Nephron progenitor cell (in vitro differentiated cells): ENCODE measurements at regions not wholly inside any gene's neighbourhood (a gene's known extent, or its start where the extent isn't known, plus 50 kb on each side); places are given as distances from the start of the nearest gene placed in this dataset.

ENCODE experiments used
- DNase-seq: peaks from one replicate; pipeline ENCODE4 v3.0.0; 2021
- H3K27ac Mint-ChIP-seq: 2 replicates; pipeline ENCODE4 v1.8.0; 2021; ENCODE audit warnings: mild to moderate bottlenecking, moderate library complexity, mixed read lengths
- H3K27me3 Mint-ChIP-seq: 2 replicates; pipeline ENCODE4 v1.8.0; 2021; ENCODE audit warnings: mild to moderate bottlenecking, low read depth, mixed read lengths; ENCODE audit not compliant: poor library complexity
- H3K36me3 Mint-ChIP-seq: 2 replicates; pipeline ENCODE4 v1.8.0; 2021; ENCODE audit warnings: low read depth, mixed read lengths
- H3K4me1 Mint-ChIP-seq: 2 replicates; pipeline ENCODE4 v1.8.0; 2021; ENCODE audit warnings: mixed read lengths
- H3K4me3 Mint-ChIP-seq: 2 replicates; pipeline ENCODE4 v1.8.0; 2021; ENCODE audit warnings: mild to moderate bottlenecking, moderate library complexity, mixed read lengths
- H3K9me3 Mint-ChIP-seq: 2 replicates; pipeline ENCODE4 v1.8.0; 2021; ENCODE audit warnings: mild to moderate bottlenecking, moderate library complexity, mixed read lengths
- TF ChIP-seq, protein P1 (sequence below): fragments of 200-600 bp; sonication (generic); IDR thresholded peaks from 2 replicates; pipeline ENCODE4 v1.5.0; 2021; ENCODE audit warnings: antibody characterized with exemption

- Mint-ChIP-seq H3K4me3 (no peak overlapping the region), H3K27me3 (no peaks in the 10 kb centered on the region), H3K4me1 (peaks cover 4% of the 10 kb centered on the region), H3K36me3 (no peaks in the 10 kb centered on the region), H3K27ac (no peak overlapping the region), H3K9me3 (no peaks in the 10 kb centered on the region)
- DNase-seq = no peak
- TF ChIP-seq, protein P1, sequence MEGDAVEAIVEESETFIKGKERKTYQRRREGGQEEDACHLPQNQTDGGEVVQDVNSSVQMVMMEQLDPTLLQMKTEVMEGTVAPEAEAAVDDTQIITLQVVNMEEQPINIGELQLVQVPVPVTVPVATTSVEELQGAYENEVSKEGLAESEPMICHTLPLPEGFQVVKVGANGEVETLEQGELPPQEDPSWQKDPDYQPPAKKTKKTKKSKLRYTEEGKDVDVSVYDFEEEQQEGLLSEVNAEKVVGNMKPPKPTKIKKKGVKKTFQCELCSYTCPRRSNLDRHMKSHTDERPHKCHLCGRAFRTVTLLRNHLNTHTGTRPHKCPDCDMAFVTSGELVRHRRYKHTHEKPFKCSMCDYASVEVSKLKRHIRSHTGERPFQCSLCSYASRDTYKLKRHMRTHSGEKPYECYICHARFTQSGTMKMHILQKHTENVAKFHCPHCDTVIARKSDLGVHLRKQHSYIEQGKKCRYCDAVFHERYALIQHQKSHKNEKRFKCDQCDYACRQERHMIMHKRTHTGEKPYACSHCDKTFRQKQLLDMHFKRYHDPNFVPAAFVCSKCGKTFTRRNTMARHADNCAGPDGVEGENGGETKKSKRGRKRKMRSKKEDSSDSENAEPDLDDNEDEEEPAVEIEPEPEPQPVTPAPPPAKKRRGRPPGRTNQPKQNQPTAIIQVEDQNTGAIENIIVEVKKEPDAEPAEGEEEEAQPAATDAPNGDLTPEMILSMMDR = no peak
These were observed 213.2 kb upstream of the UGT8 start for GRCh38 chr4:114385195-114385985.

- no peaks in the 10 kb centered on the region for H3K9me3 Mint-ChIP-seq
These were observed 211.9 kb upstream of the UGT8 start for GRCh38 chr4:114386637-114387233.

DNA sequence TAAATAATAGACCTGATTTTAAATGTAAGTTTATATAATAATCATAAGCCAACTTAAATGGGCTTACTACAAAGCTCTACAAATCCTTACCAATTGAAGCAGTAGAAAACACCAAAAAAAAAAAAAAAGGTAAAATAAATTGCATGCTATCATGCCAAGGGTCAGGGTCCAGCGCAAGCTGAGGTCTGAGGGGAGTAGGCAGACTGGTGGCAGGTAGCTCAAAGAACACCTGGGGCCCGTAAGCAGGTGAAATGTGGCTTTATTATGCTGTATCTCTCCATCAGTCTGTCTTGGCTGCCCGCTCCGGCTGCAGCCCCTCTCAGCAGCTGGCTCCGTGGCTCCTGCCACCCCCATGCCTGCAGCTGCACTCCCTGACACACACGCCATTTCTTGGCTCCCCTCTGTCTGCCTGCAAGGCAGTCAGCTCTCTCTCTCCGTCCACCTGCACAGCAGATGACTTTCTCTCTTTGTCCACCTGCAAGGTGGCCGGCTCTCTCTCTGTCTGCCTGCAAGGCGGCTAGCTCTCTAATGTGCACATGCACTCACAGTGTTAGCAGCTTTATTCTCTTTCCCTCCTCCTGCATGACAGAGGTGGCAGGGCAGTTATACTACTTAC is 209.4 kb upstream of the UGT8 start:
- H3K4me3 Mint-ChIP-seq = no peak overlapping the region
- TF ChIP-seq, protein P1 = no peak
- H3K4me1 Mint-ChIP-seq = peaks cover 4% of the 10 kb centered on the region
- no peaks in the 10 kb centered on the region for H3K9me3 Mint-ChIP-seq
- no peaks in the 10 kb centered on the region for H3K36me3 Mint-ChIP-seq
- DNase-seq = no peak
- H3K27ac Mint-ChIP-seq = no peak overlapping the region
- H3K27me3 Mint-ChIP-seq = no peaks in the 10 kb centered on the region

More at GRCh38 chr4:114386637-114387233, 211.9 kb upstream of the UGT8 start:
- Mint-ChIP-seq H3K27me3 (no peaks in the 10 kb centered on the region), H3K27ac (no peak overlapping the region), H3K4me3 (no peak overlapping the region), H3K4me1 (peaks cover 4% of the 10 kb centered on the region), H3K36me3 (no peaks in the 10 kb centered on the region)
- TF ChIP-seq, protein P1 = peak; percentile 79
- DNase-seq = peak; percentile 7

DNA sequence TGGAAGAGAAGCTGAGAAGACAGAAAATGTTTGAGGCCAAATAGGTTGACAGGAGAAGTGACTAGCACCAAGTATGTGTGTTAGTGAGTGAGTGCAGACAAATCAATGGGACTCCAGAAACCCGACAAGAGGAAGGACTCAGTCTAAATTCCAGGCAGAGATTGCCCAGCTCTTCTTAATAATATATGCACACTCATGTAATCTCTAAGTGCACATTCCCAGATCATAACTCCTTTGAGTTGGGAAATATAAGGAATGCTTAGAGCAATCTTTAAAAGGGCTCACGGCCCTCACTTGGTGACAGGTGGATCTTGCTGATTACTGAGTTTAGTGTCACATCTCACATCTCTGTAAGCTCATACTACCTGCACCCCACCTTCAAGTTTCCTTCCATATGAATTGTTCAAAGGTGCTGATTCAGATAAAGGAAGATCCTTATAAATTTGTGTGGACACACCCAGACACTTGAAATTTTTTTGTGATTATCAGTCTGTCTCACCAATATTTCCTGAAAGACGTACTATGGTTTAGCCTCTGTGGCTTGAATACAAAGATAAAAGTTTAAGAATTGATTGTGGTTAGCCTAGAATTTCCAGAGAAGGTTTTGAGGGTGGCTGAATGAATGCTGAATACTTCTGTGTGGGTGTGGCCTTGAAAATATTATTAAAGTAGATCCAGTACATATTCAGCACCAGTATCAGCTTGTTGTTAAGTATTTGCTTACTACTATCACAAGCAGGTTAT is 205.1 kb upstream of the UGT8 start:
- TF ChIP-seq, protein P1 = no peak
- Mint-ChIP-seq H3K9me3 (no peaks in the 10 kb centered on the region), H3K27me3 (no peaks in the 10 kb centered on the region), H3K27ac (no peak overlapping the region), H3K4me1 (peaks cover 6% of the 10 kb centered on the region), H3K4me3 (no peak overlapping the region), H3K36me3 (no peaks in the 10 kb centered on the region)
- DNase-seq = no peak

DNA sequence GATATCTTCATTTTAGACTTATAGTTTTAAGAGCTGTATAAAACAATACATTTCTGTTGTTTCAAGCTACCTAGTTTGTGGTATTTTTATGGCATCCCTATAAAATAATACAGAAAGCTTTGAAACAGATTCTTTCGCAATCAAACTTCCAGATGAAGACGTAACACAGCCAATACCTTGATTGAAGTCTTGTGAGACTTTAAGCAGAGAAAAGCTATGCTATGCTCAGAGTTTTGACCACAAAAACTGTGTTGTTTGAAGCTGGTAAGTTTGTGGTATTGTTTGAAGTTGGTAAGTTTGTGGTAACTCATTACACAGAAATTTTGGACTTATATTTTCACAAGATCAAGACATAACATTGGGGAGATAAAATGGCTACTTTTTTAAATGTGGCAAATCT is 201.8 kb upstream of the UGT8 start:
- H3K36me3 Mint-ChIP-seq = no peaks in the 10 kb centered on the region
- H3K27me3 Mint-ChIP-seq = no peaks in the 10 kb centered on the region
- H3K4me3 Mint-ChIP-seq = no peak overlapping the region
- DNase-seq = no peak
- TF ChIP-seq, protein P1 = no peak
- peaks cover 27% of the 10 kb centered on the region for H3K4me1 Mint-ChIP-seq
- H3K27ac Mint-ChIP-seq = no peak overlapping the region
- no peaks in the 10 kb centered on the region for H3K9me3 Mint-ChIP-seq
